Naive thymus-derived CD4-positive, alpha-beta T cell (primary cell): ENCODE measurements at regions not wholly inside any gene's neighbourhood (a gene's known extent, or its start where the extent isn't known, plus 50 kb on each side); places are given as distances from the start of the nearest gene placed in this dataset.

Source experiments
- ATAC-seq: fragments of 150-1000 bp; cut with Tn5 transposase; 2 replicates; pipeline ENCODE4 v1.10.0; 2021; ENCODE audit warnings: mild to moderate bottlenecking, moderate library complexity
- CTCF ChIA-PET: fragments of 350-600 bp; sonication (Branson Sonifier 250); formaldehyde crosslinking; loops from one replicate; lab custom pipeline; 2021; ENCODE audit warnings: antibody characterized with exemption; lab: Charles Lee
- POLR2A ChIA-PET: fragments of 350-600 bp; sonication (Branson Sonifier 250); formaldehyde crosslinking; loops from one replicate; lab custom pipeline; 2021; ENCODE audit warnings: antibody characterized with exemption, inconsistent platforms; lab: Charles Lee
- DNase-seq, 9 donors: peaks; one replicate each; pipeline versions ENCODE4 v3.0.0 to v3.0.0-alpha.2; 2020 to 2022; ENCODE audit warnings: mixed read lengths in 1 of 9
- H3K27ac ChIP-seq: one replicate; pipeline ENCODE4 v1.7.0; 2013; ENCODE audit warnings: mild to moderate bottlenecking, low read depth, low read length, moderate library complexity
- H3K27me3 ChIP-seq, 2 donors: one replicate each; pipeline ENCODE4 v1.7.0; 2013; ENCODE audit warnings: low read length in 2 of 2, mild to moderate bottlenecking in 2 of 2, moderate library complexity in 2 of 2; ENCODE audit not compliant: control insufficient read depth in 2 of 2, insufficient read depth in 2 of 2
- H3K36me3 ChIP-seq, 3 experiments: 1 replicate in 2 of 3; 2 replicates in 1 of 3; pipeline ENCODE4 v1.7.0; 2013; ENCODE audit warnings: low read length in 3 of 3, mild to moderate bottlenecking in 3 of 3, moderate library complexity in 1 of 3; ENCODE audit not compliant: insufficient read depth in 3 of 3, control insufficient read depth in 2 of 3
- H3K4me1 ChIP-seq, 2 donors: one replicate each; pipeline ENCODE4 v1.7.0; 2013; ENCODE audit warnings: low read length in 2 of 2, mild to moderate bottlenecking in 2 of 2, moderate library complexity in 1 of 2; ENCODE audit not compliant: control insufficient read depth in 2 of 2, insufficient read depth in 2 of 2
- H3K4me3 ChIP-seq: 2 replicates; pipeline ENCODE4 v1.7.0; 2013; ENCODE audit warnings: mild to moderate bottlenecking, low read length
- H3K9me3 ChIP-seq, 3 experiments: 1 replicate in 2 of 3; 2 replicates in 1 of 3; pipeline ENCODE4 v1.7.0; 2013; ENCODE audit warnings: low read length in 3 of 3; ENCODE audit not compliant: control insufficient read depth in 2 of 3
- H3K27ac Mint-ChIP-seq, 9 donors: one replicate each; pipeline ENCODE4 v1.8.0; 2020 to 2022; ENCODE audit warnings: mixed read lengths in 9 of 9, mild to moderate bottlenecking in 8 of 9, moderate library complexity in 5 of 9, inconsistent platforms in 2 of 9
- H3K27me3 Mint-ChIP-seq, 5 donors: one replicate each; pipeline ENCODE4 v1.8.0; 2021 to 2022; ENCODE audit warnings: mixed read lengths in 5 of 5, mild to moderate bottlenecking in 1 of 5
- H3K36me3 Mint-ChIP-seq, 5 donors: one replicate each; pipeline ENCODE4 v1.8.0; 2020 to 2022; ENCODE audit warnings: mixed read lengths in 5 of 5, mild to moderate bottlenecking in 3 of 5, inconsistent platforms in 1 of 5
- H3K4me1 Mint-ChIP-seq, 7 donors: one replicate each; pipeline ENCODE4 v1.8.0; 2020 to 2022; ENCODE audit warnings: mixed read lengths in 7 of 7, mild to moderate bottlenecking in 3 of 7, inconsistent platforms in 1 of 7
- H3K4me3 Mint-ChIP-seq, 10 donors: one replicate each; pipeline ENCODE4 v1.8.0; 2020 to 2022; ENCODE audit warnings: mild to moderate bottlenecking in 10 of 10, mixed read lengths in 10 of 10, moderate library complexity in 6 of 10, inconsistent platforms in 2 of 10
- H3K9me3 Mint-ChIP-seq, 11 donors: one replicate each; pipeline ENCODE4 v1.8.0; 2020 to 2022; ENCODE audit warnings: mixed read lengths in 11 of 11, mild to moderate bottlenecking in 4 of 11, inconsistent platforms in 1 of 11, moderate library complexity in 1 of 11
- intact Hi-C, 2 donors: fragments of 100-400 bp; cut with micrococcal nuclease; formaldehyde crosslinking; loops; one replicate each; pipeline ENCODE4 v1.15.1; 2023

DNA sequence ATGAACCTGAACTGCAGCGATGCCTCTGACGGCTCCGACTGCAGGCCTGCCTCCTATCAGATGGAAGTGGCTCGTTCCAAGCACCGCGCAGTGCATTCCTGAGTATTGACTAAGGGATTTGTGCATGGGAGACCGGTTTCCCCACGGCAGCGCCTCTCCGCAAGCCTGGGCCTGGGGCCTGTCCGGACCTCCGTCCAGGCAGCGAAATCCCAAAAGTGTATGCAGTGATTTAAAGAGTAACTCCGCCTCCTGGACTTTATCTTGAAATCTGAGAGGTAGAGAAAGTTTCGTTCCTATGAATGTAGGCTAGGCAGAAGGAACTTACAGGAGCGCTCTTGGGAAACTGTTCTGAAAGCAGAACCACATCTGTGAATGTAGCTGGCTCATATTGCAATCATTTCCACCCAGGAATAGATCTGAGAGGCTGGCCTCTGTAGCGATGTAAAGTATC lies 106.2 kb upstream of the CELF2 start:
- H3K27ac Mint-ChIP-seq = no peak overlapping the region
- no peaks in the 10 kb centered on the region for H3K9me3 ChIP-seq
- H3K9me3 Mint-ChIP-seq = no peaks in the 10 kb centered on the region
- no peak overlapping the region for H3K27ac ChIP-seq
- no peaks in the 10 kb centered on the region for H3K27me3 ChIP-seq
- H3K36me3 ChIP-seq = no peaks in the 10 kb centered on the region
- ATAC-seq (no peak), DNase-seq (no peak)
- no peak overlapping the region for H3K4me3 ChIP-seq
- CTCF ChIA-PET = no interaction called here
- peaks cover 4 to 30% (median 20%) of the 10 kb centered on the region in 5 donors for H3K27me3 Mint-ChIP-seq
- POLR2A ChIA-PET = no interaction called here
- intact Hi-C loops = no loop called here
- no peaks in the 10 kb centered on the region for H3K36me3 Mint-ChIP-seq
- H3K4me1 ChIP-seq = no peaks in the 10 kb centered on the region
- H3K4me3 Mint-ChIP-seq = no peak overlapping the region
- peaks cover 0 to 5% (median 0%) of the 10 kb centered on the region in 7 donors for H3K4me1 Mint-ChIP-seq

DNA sequence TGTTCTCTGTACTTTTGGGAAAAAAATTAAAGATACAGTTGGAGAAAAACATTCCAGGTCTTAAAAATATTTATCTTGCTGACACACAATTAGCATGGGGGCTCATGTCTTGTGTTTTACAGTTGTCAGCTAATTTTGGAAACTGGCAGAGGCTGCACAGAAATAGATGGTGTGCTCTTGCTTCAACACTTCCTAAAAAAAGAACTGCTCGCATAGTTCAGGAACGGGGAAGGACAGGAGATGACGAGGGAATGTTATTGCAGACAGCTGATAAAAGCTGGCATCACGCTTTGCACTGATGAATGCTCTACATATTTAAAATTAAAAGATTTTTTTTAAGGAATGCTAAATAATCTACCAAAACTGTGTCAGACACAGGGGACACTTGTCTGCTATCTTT lies 103.5 kb upstream of the CELF2 start:
- peaks cover 0 to 5% (median 0%) of the 10 kb centered on the region in 7 donors for H3K4me1 Mint-ChIP-seq
- POLR2A ChIA-PET = no interaction called here
- ATAC-seq = no peak
- H3K4me3 ChIP-seq = no peak overlapping the region
- CTCF ChIA-PET = no interaction called here
- peaks cover 4 to 28% (median 15%) of the 10 kb centered on the region in 5 donors for H3K27me3 Mint-ChIP-seq
- H3K36me3 ChIP-seq = no peaks in the 10 kb centered on the region
- H3K27ac Mint-ChIP-seq = no peak overlapping the region
- no peak overlapping the region for H3K27ac ChIP-seq
- H3K36me3 Mint-ChIP-seq = no peaks in the 10 kb centered on the region
- no peak for DNase-seq
- intact Hi-C loops = no loop called here
- no peak overlapping the region for H3K4me3 Mint-ChIP-seq
- no peaks in the 10 kb centered on the region for H3K4me1 ChIP-seq
- H3K9me3 Mint-ChIP-seq = no peaks in the 10 kb centered on the region
- no peaks in the 10 kb centered on the region for H3K9me3 ChIP-seq
- H3K27me3 ChIP-seq = no peaks in the 10 kb centered on the region

DNA sequence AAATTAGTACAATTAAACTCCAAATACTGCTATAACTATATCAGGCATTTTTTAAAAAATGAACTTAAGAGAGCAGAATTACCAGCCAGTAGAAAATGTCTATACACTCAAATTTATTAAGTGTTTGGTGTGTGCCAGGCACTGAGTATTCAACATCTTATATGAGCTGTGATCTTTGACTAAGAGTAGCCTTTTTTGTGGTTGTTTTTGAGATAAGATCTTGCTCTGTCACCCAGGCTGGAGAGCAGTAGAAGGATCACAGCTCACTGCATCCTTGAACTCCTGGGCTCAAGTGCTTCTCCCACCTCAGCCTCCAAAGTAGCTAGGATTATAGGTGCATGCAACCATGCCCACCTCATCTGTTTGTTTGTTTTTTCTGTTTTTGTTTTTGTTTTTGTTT lies 102.5 kb upstream of the CELF2 start:
- H3K36me3 Mint-ChIP-seq = no peaks in the 10 kb centered on the region
- no peaks in the 10 kb centered on the region for H3K9me3 ChIP-seq
- no peaks in the 10 kb centered on the region for H3K9me3 Mint-ChIP-seq
- no peak overlapping the region for H3K4me3 ChIP-seq
- H3K4me1 ChIP-seq = no peaks in the 10 kb centered on the region
- ChIA-PET CTCF (no interaction called here), POLR2A (no interaction called here)
- no peaks in the 10 kb centered on the region for H3K27me3 ChIP-seq
- H3K36me3 ChIP-seq = no peaks in the 10 kb centered on the region
- peaks cover 4 to 30% (median 9%) of the 10 kb centered on the region in 5 donors for H3K27me3 Mint-ChIP-seq
- no peak for DNase-seq
- no peak for ATAC-seq
- no peak overlapping the region for H3K27ac Mint-ChIP-seq
- H3K27ac ChIP-seq = no peak overlapping the region
- intact Hi-C loops = no loop called here
- peaks cover 0 to 5% (median 0%) of the 10 kb centered on the region in 7 donors for H3K4me1 Mint-ChIP-seq
- no peak overlapping the region for H3K4me3 Mint-ChIP-seq

DNA sequence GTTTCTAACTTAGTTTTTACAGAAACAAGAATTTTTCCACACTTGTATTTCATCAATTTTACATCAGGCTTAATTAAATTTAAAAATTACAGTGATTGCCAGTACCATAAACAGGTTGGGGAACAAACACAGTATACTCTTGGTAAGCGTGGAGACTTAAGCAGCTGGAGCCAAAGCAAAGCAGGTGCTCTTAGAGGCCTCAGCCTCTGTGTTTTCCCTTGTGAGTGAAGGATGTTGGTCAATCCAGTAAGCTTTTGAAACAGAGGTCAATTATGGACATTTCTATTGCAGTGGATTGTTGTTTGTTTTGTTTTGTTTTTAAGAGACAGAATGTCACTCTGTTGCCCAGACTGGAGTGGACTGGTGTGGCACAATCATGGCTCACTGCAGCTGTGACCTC lies 100.6 kb upstream of the CELF2 start:
- no peak for ATAC-seq
- H3K4me3 ChIP-seq = no peak overlapping the region
- H3K36me3 ChIP-seq = no peaks in the 10 kb centered on the region
- H3K27me3 ChIP-seq = no peaks in the 10 kb centered on the region
- H3K9me3 ChIP-seq = no peaks in the 10 kb centered on the region
- DNase-seq = no peak
- peaks cover 6 to 32% (median 17%) of the 10 kb centered on the region in 5 donors for H3K27me3 Mint-ChIP-seq
- no peaks in the 10 kb centered on the region for H3K36me3 Mint-ChIP-seq
- no peaks in the 10 kb centered on the region for H3K4me1 ChIP-seq
- ChIA-PET POLR2A (interaction anchor here (0.6 kb wide), 1 partner anchor 118 kb away, joined by 3 read pairs; no protein-coding TSS in a partner anchor), CTCF (no interaction called here)
- no peak overlapping the region for H3K4me3 Mint-ChIP-seq
- H3K27ac ChIP-seq = no peak overlapping the region
- H3K4me1 Mint-ChIP-seq = peaks cover 0 to 5% (median 0%) of the 10 kb centered on the region in 7 donors
- intact Hi-C loops = no loop called here
- H3K9me3 Mint-ChIP-seq = no peaks in the 10 kb centered on the region
- no peak overlapping the region for H3K27ac Mint-ChIP-seq

DNA sequence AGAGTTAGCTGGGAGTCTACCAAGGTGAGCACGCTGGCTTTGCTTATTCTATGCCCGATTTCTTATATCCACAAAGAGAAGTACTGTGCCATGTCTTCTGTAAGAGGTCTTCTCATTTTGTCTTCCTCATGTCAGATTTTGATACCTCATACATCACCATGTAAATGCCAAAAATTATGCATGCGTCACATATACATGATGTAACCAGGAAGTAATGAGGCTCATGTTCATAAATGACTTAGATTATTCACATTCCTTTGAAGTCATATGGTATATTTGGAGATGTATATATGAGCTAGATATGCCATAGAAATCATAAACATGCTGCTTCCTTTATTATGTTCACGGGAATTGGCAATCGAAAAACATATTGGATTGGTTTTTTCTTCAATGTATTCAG lies 97.7 kb upstream of the CELF2 start:
- intact Hi-C loops = loop anchor here in 1 of 2 donors (10.0 kb wide), 1 partner anchor 1805 kb away; no protein-coding TSS in a partner anchor
- DNase-seq (no peak), ATAC-seq (no peak)
- Histone ChIP-seq H3K9me3 (no peaks in the 10 kb centered on the region), H3K27me3 (no peaks in the 10 kb centered on the region), H3K4me3 (no peak overlapping the region), H3K27ac (no peak overlapping the region), H3K4me1 (no peaks in the 10 kb centered on the region), H3K36me3 (no peaks in the 10 kb centered on the region)
- H3K9me3 Mint-ChIP-seq = no peaks in the 10 kb centered on the region
- ChIA-PET POLR2A (no interaction called here), CTCF (no interaction called here)
- H3K27me3 Mint-ChIP-seq = peaks cover 4 to 21% (median 14%) of the 10 kb centered on the region in 5 donors
- peaks cover 0 to 5% (median 0%) of the 10 kb centered on the region in 7 donors for H3K4me1 Mint-ChIP-seq
- H3K27ac Mint-ChIP-seq = no peak overlapping the region
- H3K4me3 Mint-ChIP-seq = no peak overlapping the region
- H3K36me3 Mint-ChIP-seq = no peaks in the 10 kb centered on the region

DNA sequence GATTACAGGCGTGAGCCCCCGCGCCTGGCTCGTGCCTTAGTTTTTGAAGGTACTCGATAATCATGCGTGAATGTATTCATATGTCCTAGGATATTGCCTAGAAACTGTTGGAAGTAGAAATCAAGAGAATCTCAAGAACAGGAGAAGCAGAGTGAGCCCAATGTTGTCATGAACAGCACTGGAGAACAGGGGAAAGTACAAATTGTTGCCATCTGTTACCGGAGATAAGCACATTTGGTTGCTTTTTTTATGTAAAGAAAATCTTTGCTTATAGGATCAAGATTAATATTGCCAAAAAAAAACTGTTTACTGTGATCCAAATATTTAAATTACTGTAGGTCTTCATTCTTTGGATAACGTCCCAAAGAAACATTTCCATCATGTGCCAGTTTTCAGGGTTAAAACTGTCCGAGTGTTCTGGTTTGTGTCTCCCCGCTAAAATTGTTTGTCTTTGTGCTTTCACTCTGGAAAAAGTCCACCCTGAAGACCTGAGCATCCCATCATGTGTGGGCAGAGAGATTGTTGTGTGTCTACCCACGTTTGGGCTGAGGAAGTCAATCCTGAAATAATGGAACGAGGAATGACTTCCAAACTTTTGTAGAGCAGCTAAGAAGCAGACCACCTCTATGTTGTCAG lies 95.7 kb upstream of the CELF2 start:
- ChIA-PET POLR2A (no interaction called here), CTCF (no interaction called here)
- DNase-seq = no peak
- no peaks in the 10 kb centered on the region for H3K4me1 ChIP-seq
- H3K27ac ChIP-seq = no peak overlapping the region
- H3K9me3 ChIP-seq = no peaks in the 10 kb centered on the region
- Mint-ChIP-seq H3K36me3 (no peaks in the 10 kb centered on the region), H3K9me3 (peaks cover 0 to 3% (median 0%) of the 10 kb centered on the region in 11 donors), H3K4me1 (no peaks in the 10 kb centered on the region), H3K27ac (no peak overlapping the region), H3K27me3 (peaks cover 4 to 20% (median 13%) of the 10 kb centered on the region in 5 donors), H3K4me3 (no peak overlapping the region)
- no peaks in the 10 kb centered on the region for H3K36me3 ChIP-seq
- no peaks in the 10 kb centered on the region for H3K27me3 ChIP-seq
- no peak for ATAC-seq
- intact Hi-C loops = loop anchor here in 1 of 2 donors (10.0 kb wide), 1 partner anchor 1803 kb away; no protein-coding TSS in a partner anchor
- no peak overlapping the region for H3K4me3 ChIP-seq
